ENCODE measurements at regions not wholly inside any gene's neighbourhood (a gene's known extent, or its start where the extent isn't known, plus 50 kb on each side); places are given as distances from the start of the nearest gene placed in this dataset.

DNA sequence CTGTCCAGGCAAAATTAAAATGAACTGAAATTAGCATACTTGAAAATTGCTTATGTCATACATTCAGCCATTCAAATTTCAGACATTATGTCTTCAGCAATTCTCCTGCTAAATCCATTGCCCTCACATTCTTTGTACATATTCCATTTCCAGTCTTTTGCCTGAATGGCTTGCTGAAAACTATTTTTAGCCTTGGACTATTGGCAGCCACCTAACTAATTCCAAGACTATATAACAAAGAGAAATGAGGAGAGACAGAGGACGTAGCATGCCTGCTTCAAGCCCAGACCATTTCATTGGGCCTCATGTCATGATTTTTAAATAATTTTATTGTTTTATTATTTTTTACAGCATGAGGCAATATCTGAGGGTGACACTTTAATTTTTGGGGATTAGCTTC lies 100.3 kb downstream of the MRPS30 start:
- TF ChIP-seq, protein P1, sequence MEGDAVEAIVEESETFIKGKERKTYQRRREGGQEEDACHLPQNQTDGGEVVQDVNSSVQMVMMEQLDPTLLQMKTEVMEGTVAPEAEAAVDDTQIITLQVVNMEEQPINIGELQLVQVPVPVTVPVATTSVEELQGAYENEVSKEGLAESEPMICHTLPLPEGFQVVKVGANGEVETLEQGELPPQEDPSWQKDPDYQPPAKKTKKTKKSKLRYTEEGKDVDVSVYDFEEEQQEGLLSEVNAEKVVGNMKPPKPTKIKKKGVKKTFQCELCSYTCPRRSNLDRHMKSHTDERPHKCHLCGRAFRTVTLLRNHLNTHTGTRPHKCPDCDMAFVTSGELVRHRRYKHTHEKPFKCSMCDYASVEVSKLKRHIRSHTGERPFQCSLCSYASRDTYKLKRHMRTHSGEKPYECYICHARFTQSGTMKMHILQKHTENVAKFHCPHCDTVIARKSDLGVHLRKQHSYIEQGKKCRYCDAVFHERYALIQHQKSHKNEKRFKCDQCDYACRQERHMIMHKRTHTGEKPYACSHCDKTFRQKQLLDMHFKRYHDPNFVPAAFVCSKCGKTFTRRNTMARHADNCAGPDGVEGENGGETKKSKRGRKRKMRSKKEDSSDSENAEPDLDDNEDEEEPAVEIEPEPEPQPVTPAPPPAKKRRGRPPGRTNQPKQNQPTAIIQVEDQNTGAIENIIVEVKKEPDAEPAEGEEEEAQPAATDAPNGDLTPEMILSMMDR (IDR thresholded peaks at IDR 0.05), result no peak
- TF ChIP-seq POLR2A (IDR thresholded peaks at IDR 0.05) (no peak), POLR2AphosphoS5 (IDR thresholded peaks at IDR 0.05) (no peak)

Measured in prostate gland (tissue), 2 donors.